ENCODE measurements at regions not wholly inside any gene's neighbourhood (a gene's known extent, or its start where the extent isn't known, plus 50 kb on each side); places are given as distances from the start of the nearest gene placed in this dataset.
"Not testable (repeated sequence)": the region's sequence is repeated elsewhere in the genome, so short reads cannot be mapped to it uniquely, and the experiment has no call there.

DNA sequence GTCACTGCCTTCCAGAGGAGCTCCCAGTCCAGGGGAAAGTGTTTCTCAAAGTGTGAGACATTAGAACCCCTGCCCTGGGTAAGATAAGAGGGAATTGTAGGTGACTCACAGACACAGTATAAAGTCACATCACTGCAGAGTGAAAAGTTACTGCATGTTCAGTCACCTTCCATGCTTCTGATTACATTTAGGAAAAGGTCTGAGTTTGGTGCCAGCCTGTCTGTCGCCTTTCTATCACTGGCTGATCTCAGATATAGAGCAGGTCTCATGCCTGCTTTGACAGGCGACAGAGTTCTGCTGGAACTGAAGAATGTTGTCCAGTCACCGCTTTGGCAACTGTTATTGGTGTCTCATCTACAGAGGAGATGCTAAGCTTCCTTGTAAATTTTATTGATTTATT lies 1078.6 kb downstream of the UQCRFS1 start:
- H3K4me3 ChIP-seq (ENCODE audit: low read depth, low read length) = no peak overlapping the region
- no peak for DNase-seq (ENCODE audit: low read depth)

DNA sequence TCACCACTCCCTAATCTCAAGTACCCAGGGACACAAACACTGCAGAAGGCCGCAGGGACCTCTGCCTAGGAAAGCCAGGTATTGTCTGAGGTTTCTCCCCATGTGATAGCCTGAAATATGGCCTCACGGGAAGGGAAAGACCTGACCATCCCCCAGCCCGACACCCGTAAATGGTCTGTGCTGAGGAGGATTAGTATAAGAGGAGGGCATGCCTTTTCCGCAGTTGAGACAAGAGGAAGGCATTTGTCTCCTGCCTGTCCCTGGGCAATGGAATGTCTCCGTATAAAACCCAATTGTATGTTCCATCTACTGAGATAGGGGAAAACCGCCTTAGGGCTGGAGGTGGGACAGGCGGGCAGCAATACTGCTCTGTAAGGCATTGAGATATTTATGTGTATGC lies 1082.1 kb downstream of the UQCRFS1 start:
- not testable (repeated sequence) for H3K4me3 ChIP-seq (ENCODE audit: low read depth, low read length); DNase-seq (ENCODE audit: low read depth)

GRCh38 chr19:28130066-28130511 lies 1082.9 kb downstream of the UQCRFS1 start:
- no peak overlapping the region for H3K4me3 ChIP-seq (ENCODE audit: low read depth, low read length)
- DNase-seq (ENCODE audit: low read depth) = no peak

- DNase-seq (ENCODE audit: low read depth) = no peak
- H3K4me3 ChIP-seq (ENCODE audit: low read depth, low read length) = no peak overlapping the region
These were observed 1084.6 kb downstream of the UQCRFS1 start for GRCh38 chr19:28128341-28128740.

- no peak overlapping the region for H3K4me3 ChIP-seq (ENCODE audit: low read depth, low read length)
These were observed 1086.6 kb downstream of the UQCRFS1 start for GRCh38 chr19:28126135-28126898.

DNA sequence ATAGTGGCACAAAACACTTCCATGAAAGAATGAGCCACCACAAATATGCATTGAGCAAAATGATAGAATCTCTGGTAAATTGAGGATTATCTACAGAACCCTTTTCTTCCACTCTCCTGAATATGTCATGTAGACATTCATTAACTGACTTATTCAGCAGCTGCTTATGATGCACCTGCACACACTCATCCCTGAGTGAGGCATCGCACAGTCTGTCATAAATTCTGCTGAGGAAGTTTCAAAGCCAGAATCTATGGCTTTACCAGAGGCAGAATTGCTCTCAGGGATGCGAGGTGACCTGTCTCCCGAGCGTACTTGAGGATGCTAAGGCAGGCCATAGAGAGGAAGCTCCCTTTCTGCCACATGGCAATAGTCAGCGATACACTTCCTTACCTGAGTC lies 1090.2 kb downstream of the UQCRFS1 start:
- DNase-seq (ENCODE audit: low read depth) = no peak
- H3K4me3 ChIP-seq (ENCODE audit: low read depth, low read length) = no peak overlapping the region

More at GRCh38 chr19:28126135-28126898, 1086.6 kb downstream of the UQCRFS1 start:
- no peak for DNase-seq (ENCODE audit: low read depth)

DNA sequence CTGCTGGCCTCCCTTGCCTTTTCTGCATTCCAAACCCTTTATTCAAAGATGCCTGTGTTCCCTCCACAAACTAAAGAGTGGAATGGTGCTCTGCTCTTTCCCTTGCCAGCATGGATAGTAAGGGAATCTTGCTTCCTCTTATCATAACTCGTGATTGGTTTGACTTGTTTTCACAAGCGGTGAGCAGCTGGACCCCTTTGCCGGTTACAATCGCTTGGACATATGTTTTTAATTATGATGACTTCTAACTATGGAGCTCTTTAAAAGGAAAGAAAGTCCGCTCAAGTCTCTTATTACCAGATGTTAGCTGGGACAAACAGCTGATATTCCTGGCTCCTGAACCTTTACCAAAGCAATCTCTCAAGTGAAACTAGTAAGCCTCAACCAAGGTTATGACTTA lies 1094.7 kb downstream of the UQCRFS1 start:
- no peak for DNase-seq (ENCODE audit: low read depth)
- H3K4me3 ChIP-seq (ENCODE audit: low read depth, low read length) = no peak overlapping the region

- DNase-seq (ENCODE audit: low read depth) = no peak
- H3K4me3 ChIP-seq (ENCODE audit: low read depth, low read length) = no peak overlapping the region
These were observed 1095.8 kb downstream of the UQCRFS1 start for GRCh38 chr19:28117143-28117542.

GRCh38 chr19:28116379-28116778 lies 1096.6 kb downstream of the UQCRFS1 start:
- not testable (repeated sequence) for DNase-seq (ENCODE audit: low read depth); H3K4me3 ChIP-seq (ENCODE audit: low read depth, low read length)

GRCh38 chr19:28103921-28104320 lies 1109.0 kb downstream of the UQCRFS1 start:
- H3K4me3 ChIP-seq (ENCODE audit: low read depth, low read length) = no peak overlapping the region
- no peak for DNase-seq (ENCODE audit: low read depth)

- not testable (repeated sequence) for H3K4me3 ChIP-seq (ENCODE audit: low read depth, low read length); DNase-seq (ENCODE audit: low read depth)
These were observed 1128.2 kb downstream of the UQCRFS1 start for GRCh38 chr19:28084659-28085157.

GRCh38 chr19:28076628-28077027 lies 1136.3 kb downstream of the UQCRFS1 start:
- H3K4me3 ChIP-seq (ENCODE audit: low read depth, low read length) = no peak overlapping the region
- no peak for DNase-seq (ENCODE audit: low read depth)

DNA sequence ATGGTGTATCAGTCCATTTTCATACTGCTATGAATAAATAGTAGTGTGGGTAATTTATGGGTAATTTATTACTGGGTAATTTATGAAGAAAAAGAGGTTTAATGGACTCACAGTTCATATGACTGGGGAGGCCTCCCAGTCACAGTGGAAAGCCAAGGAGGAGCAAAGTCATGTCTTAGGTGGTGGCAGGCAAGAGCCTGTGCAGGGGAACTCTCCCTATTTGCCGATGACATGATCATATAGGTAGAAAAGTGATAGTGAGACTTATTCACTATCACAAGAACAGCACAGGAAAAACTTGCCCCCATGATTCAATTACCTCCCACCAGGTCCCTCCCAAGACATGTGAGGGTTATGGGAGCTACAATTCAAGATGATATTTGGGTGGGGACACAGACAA lies 1137.7 kb downstream of the UQCRFS1 start:
- no peak for DNase-seq (ENCODE audit: low read depth)
- H3K4me3 ChIP-seq (ENCODE audit: low read depth, low read length) = no peak overlapping the region

- no peak overlapping the region for H3K4me3 ChIP-seq (ENCODE audit: low read depth, low read length)
- no peak for DNase-seq (ENCODE audit: low read depth)
These were observed 1138.2 kb downstream of the UQCRFS1 start for GRCh38 chr19:28074773-28075172.

GRCh38 chr19:28067882-28068281 lies 1145.1 kb downstream of the UQCRFS1 start:
- no peak overlapping the region for H3K4me3 ChIP-seq (ENCODE audit: low read depth, low read length)
- DNase-seq (ENCODE audit: low read depth) = no peak

GRCh38 chr19:28066988-28067387 lies 1146.0 kb downstream of the UQCRFS1 start:
- H3K4me3 ChIP-seq (ENCODE audit: low read depth, low read length) = no peak overlapping the region
- no peak for DNase-seq (ENCODE audit: low read depth)

DNA sequence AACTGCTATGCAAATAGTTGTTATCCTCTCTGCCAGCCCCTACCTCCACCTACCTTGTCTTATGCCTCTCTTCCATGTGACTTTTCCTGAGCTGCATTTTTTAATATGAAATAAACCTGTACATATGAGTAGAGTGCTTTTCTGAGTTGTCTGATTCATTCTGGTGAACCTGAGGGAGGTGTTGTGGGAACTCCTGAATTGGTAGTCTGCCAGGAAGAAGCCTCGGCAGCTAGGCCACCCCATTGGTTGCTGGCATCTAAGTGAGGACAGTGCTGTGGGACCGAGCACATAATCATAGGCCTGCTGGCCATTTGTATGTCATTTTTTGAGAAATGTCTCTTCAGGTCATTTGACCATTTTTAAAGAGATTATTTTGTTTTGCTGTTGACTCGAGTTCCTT lies 1146.8 kb downstream of the UQCRFS1 start:
- no peak overlapping the region for H3K4me3 ChIP-seq (ENCODE audit: low read depth, low read length)
- DNase-seq (ENCODE audit: low read depth) = no peak

DNA sequence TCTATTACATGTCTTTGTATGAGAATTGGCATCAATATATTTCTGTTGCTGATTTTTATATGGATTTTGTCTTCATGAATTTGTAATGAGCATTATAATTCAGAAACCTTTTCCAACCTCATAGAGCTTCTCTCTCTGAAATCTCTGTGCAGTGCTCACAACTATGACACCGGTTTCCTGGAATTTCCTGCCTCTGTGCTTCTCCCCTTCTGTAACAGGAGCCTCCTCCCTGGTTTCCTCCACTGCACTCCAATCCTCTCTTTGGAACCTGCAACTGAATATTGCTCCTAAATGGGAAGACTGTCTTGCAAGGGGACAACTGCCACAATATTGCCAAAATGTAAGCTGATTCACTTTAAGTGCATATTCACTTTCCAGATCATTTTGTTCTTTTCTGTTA lies 1147.9 kb downstream of the UQCRFS1 start:
- no peak overlapping the region for H3K4me3 ChIP-seq (ENCODE audit: low read depth, low read length)
- DNase-seq (ENCODE audit: low read depth) = no peak

- no peak for DNase-seq (ENCODE audit: low read depth)
- no peak overlapping the region for H3K4me3 ChIP-seq (ENCODE audit: low read depth, low read length)
These were observed 1149.2 kb downstream of the UQCRFS1 start for GRCh38 chr19:28063702-28064101.

- no peak overlapping the region for H3K4me3 ChIP-seq (ENCODE audit: low read depth, low read length)
- no peak for DNase-seq (ENCODE audit: low read depth)
These were observed 1151.8 kb downstream of the UQCRFS1 start for GRCh38 chr19:28061111-28061510.

- H3K4me3 ChIP-seq (ENCODE audit: low read depth, low read length); DNase-seq (ENCODE audit: low read depth): not testable (repeated sequence)
These were observed 1155.9 kb downstream of the UQCRFS1 start for GRCh38 chr19:28057026-28057425.
